ENCODE measurements at regions not wholly inside any gene's neighbourhood (a gene's known extent, or its start where the extent isn't known, plus 50 kb on each side); places are given as distances from the start of the nearest gene placed in this dataset.
A peak's percentile ranks its signal among the peaks of the same experiment; 100 is the strongest.

DNA sequence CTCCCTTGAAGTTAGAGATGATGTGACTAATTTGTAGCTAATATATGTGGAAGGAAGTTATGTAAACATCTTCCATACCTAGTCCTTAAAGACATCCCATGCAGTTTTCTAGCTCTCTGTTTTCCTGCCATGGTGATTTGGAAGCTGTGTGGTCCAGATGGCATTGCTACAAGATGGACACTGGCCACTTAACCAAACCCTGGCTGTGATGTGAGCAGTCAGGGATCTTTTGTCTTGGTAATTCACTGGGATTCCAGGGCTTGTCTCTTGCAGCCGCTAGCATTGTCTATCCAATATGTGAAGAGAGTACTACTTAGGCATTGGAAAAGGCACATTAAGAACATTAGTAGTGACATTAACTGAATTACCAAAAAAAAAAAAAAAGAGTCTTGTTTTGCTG, 139.9 kb upstream of the DOCK10 start:
- 92% methylated on average over 1 of the region's 1 CpG for WGBS (ENCODE audit: missing lambda C conversion rate)
- CTCF ChIA-PET, result no interaction called here

DNA sequence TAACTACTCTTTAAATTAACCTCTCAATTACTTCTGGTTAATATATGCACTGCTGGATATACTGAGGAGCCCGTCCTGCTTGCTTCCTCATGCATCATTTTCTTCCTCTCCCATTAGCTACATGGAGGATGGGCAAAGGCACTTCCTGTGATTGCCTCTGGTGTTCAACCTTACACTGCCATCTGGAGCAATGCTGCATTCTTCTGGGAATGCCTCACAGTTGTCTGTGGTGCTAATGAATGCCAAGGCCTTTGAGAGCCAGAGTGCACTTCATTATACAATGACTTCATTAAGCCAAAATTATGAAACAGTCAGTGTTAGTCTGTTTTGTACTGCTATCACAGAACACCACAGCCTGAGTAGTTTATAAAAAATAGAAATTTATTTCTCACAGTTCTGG, 134.8 kb upstream of the DOCK10 start:
- Histone ChIP-seq H3K4me1 (no peaks in the 10 kb centered on the region), H3K4me2 (no peak overlapping the region), H3K4me3 (no peak overlapping the region), H3K9me3 (no peaks in the 10 kb centered on the region), H3K27ac (no peak overlapping the region)
- POLR2A ChIA-PET, result no interaction called here
- FAIRE-seq (no peak), ATAC-seq (peak; percentile 47 to 79; a peak in 2 of 6 replicates), DNase-seq (ENCODE audit: low read depth in 1 of 2, low spot score in 1 of 2) (peak in 1 of 2 experiments; percentile 36)
- CTCF ChIA-PET, result no interaction called here
- 83% methylated on average over 1 of the region's 1 CpG for WGBS (ENCODE audit: missing lambda C conversion rate)
- TF ChIP-seq RAD21 (conservative IDR thresholded peaks at IDR 0.05 in 1 of 2, IDR thresholded peaks at IDR 0.05 in 1 of 2), result peak in 1 of 2 experiments; percentile 55; a peak in 2 of 5 replicates
- no peak for TF ChIP-seq RARB (CRISPR knock-in tag; IDR thresholded peaks at IDR 0.05)
- TF ChIP-seq, protein P1, sequence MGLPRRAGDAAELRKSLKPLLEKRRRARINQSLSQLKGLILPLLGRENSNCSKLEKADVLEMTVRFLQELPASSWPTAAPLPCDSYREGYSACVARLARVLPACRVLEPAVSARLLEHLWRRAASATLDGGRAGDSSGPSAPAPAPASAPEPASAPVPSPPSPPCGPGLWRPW (IDR thresholded peaks at IDR 0.05), result no peak
- TF ChIP-seq, protein P2, sequence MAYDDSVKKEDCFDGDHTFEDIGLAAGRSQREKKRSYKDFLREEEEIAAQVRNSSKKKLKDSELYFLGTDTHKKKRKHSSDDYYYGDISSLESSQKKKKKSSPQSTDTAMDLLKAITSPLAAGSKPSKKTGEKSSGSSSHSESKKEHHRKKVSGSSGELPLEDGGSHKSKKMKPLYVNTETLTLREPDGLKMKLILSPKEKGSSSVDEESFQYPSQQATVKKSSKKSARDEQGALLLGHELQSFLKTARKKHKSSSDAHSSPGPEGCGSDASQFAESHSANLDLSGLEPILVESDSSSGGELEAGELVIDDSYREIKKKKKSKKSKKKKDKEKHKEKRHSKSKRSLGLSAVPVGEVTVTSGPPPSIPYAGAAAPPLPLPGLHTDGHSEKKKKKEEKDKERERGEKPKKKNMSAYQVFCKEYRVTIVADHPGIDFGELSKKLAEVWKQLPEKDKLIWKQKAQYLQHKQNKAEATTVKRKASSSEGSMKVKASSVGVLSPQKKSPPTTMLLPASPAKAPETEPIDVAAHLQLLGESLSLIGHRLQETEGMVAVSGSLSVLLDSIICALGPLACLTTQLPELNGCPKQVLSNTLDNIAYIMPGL (CRISPR knock-in tag; IDR thresholded peaks at IDR 0.05; ENCODE audit: borderline replicate concordance), result no peak
- no peak for TF ChIP-seq MAFK (IDR thresholded peaks at IDR 0.05; ENCODE audit: partially characterized antibody)
- TF ChIP-seq SMC3 (IDR thresholded peaks at IDR 0.05), result 0 out of 3 replicates have a peak, but pooled peaks have one; percentile 10
- no peak for TF ChIP-seq HEYL (CRISPR knock-in tag; IDR thresholded peaks at IDR 0.05)

More for the DNA sequence above, 139.9 kb upstream of the DOCK10 start:
- FAIRE-seq, result no peak
- Histone ChIP-seq H3K4me2 (no peak overlapping the region), H3K27ac (no peak overlapping the region), H3K4me1 (no peaks in the 10 kb centered on the region), H3K4me3 (no peak overlapping the region), H3K9me3 (no peaks in the 10 kb centered on the region)
- no peak for ATAC-seq
- POLR2A ChIA-PET, result no interaction called here
- DNase-seq (ENCODE audit: low read depth in 1 of 2, low spot score in 1 of 2), result no peak
- TF ChIP-seq SREBF2 (IDR thresholded peaks at IDR 0.05), result no peak
- TF ChIP-seq, protein P3, sequence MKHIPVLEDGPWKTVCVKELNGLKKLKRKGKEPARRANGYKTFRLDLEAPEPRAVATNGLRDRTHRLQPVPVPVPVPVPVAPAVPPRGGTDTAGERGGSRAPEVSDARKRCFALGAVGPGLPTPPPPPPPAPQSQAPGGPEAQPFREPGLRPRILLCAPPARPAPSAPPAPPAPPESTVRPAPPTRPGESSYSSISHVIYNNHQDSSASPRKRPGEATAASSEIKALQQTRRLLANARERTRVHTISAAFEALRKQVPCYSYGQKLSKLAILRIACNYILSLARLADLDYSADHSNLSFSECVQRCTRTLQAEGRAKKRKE (CRISPR knock-in tag; IDR thresholded peaks at IDR 0.05; ENCODE audit: low read depth), result no peak

GRCh38 chr2:225173909-225174308, 131.6 kb upstream of the DOCK10 start:
- ChIA-PET POLR2A (no interaction called here), CTCF (interaction anchor here (0.6 kb wide), 1 partner anchor 119 kb away, joined by 3 read pairs; no protein-coding TSS in a partner anchor)
- no CpG with 5 or more reads among the region's 3 CpGs for WGBS (ENCODE audit: missing lambda C conversion rate)
- DNase-seq (ENCODE audit: low read depth in 1 of 2, low spot score in 1 of 2), result no peak
- Histone ChIP-seq H3K27ac (no peak overlapping the region), H3K4me2 (no peak overlapping the region), H3K4me1 (no peaks in the 10 kb centered on the region), H3K4me3 (no peak overlapping the region), H3K9me3 (no peaks in the 10 kb centered on the region)
- TF ChIP-seq RAD21 (conservative IDR thresholded peaks at IDR 0.05 in 1 of 2, IDR thresholded peaks at IDR 0.05 in 1 of 2), result no peak
- TF ChIP-seq GATA3 (IDR thresholded peaks at IDR 0.05; ENCODE audit: borderline replicate concordance), result no peak
- TF ChIP-seq RCOR1 (IDR thresholded peaks at IDR 0.05; ENCODE audit: low read depth, low read length), result no peak
- TF ChIP-seq SMC3 (IDR thresholded peaks at IDR 0.05), result no peak
- no peak for TF ChIP-seq MAZ (IDR thresholded peaks at IDR 0.05; ENCODE audit: borderline replicate concordance, low read depth, low read length)
- no peak for TF ChIP-seq HEYL (CRISPR knock-in tag; IDR thresholded peaks at IDR 0.05)
- no peak for TF ChIP-seq MAX (IDR thresholded peaks at IDR 0.05)
- TF ChIP-seq CEBPB (IDR thresholded peaks at IDR 0.05), result no peak
- TF ChIP-seq JUN (IDR thresholded peaks at IDR 0.05), result no peak
- TF ChIP-seq POLR2AphosphoS2 (conservative IDR thresholded peaks at IDR 0.05; ENCODE audit: low read length), result no peak
- ATAC-seq, result no peak
- FAIRE-seq, result no peak

DNA sequence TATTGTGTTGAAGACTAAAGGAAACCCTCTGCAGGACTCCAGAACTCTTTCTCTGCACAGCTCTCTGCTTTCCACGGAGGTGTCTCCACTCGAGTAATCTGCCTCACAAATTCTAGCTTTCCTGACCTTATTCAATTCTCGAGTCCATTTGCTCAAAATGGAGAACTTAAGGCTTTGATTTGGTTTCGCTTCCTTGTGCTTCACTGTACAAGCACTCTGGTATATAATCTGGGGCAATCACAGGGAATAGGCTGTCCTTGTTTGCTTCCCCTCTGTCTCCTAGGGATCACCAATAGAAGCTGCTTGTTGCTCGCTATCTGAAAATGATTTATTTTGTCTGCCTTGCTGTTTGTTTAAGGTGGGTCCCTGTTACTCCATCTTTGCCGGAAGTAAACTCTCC, 129.1 kb upstream of the DOCK10 start:
- ChIA-PET POLR2A (no interaction called here), CTCF (no interaction called here)
- Histone ChIP-seq H3K9me3 (no peaks in the 10 kb centered on the region), H3K4me1 (no peaks in the 10 kb centered on the region), H3K27ac (no peak overlapping the region), H3K4me3 (no peak overlapping the region), H3K4me2 (peak overlapping the region; percentile 10; the same call in 1 of the 3 replicates)
- no peak for ATAC-seq
- WGBS (ENCODE audit: missing lambda C conversion rate), result 54% methylated on average over 6 of the region's 6 CpGs
- no peak for TF ChIP-seq HOXA7 (CRISPR knock-in tag; IDR thresholded peaks at IDR 0.05)
- TF ChIP-seq SMC3 (IDR thresholded peaks at IDR 0.05), result no peak
- TF ChIP-seq CBX8 (IDR thresholded peaks at IDR 0.05), result no peak
- TF ChIP-seq CBX2 (IDR thresholded peaks at IDR 0.05; ENCODE audit: borderline replicate concordance, low read depth), result no peak
- TF ChIP-seq HEYL (CRISPR knock-in tag; IDR thresholded peaks at IDR 0.05), result no peak
- TF ChIP-seq RFX5 (IDR thresholded peaks at IDR 0.05), result no peak
- TF ChIP-seq EP300 (IDR thresholded peaks at IDR 0.05), result no peak
- no peak for TF ChIP-seq NFE2L2 (conservative IDR thresholded peaks at IDR 0.05; ENCODE audit: low read length)
- no peak for TF ChIP-seq FOSB (CRISPR knock-in tag; IDR thresholded peaks at IDR 0.05)
- no peak for TF ChIP-seq RNF2 (IDR thresholded peaks at IDR 0.05; ENCODE audit: borderline replicate concordance, low read depth)
- TF ChIP-seq, protein P4, sequence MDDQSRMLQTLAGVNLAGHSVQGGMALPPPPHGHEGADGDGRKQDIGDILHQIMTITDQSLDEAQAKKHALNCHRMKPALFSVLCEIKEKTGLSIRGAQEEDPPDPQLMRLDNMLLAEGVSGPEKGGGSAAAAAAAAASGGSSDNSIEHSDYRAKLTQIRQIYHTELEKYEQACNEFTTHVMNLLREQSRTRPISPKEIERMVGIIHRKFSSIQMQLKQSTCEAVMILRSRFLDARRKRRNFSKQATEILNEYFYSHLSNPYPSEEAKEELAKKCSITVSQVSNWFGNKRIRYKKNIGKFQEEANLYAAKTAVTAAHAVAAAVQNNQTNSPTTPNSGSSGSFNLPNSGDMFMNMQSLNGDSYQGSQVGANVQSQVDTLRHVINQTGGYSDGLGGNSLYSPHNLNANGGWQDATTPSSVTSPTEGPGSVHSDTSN (IDR thresholded peaks at IDR 0.05), result no peak
- peak in 1 of 2 experiments; percentile 10 for DNase-seq (ENCODE audit: low read depth in 1 of 2, low spot score in 1 of 2)
- FAIRE-seq, result no peak
